ENCODE measurements at regions not wholly inside any gene's neighbourhood (a gene's known extent, or its start where the extent isn't known, plus 50 kb on each side); places are given as distances from the start of the nearest gene placed in this dataset.

DNA sequence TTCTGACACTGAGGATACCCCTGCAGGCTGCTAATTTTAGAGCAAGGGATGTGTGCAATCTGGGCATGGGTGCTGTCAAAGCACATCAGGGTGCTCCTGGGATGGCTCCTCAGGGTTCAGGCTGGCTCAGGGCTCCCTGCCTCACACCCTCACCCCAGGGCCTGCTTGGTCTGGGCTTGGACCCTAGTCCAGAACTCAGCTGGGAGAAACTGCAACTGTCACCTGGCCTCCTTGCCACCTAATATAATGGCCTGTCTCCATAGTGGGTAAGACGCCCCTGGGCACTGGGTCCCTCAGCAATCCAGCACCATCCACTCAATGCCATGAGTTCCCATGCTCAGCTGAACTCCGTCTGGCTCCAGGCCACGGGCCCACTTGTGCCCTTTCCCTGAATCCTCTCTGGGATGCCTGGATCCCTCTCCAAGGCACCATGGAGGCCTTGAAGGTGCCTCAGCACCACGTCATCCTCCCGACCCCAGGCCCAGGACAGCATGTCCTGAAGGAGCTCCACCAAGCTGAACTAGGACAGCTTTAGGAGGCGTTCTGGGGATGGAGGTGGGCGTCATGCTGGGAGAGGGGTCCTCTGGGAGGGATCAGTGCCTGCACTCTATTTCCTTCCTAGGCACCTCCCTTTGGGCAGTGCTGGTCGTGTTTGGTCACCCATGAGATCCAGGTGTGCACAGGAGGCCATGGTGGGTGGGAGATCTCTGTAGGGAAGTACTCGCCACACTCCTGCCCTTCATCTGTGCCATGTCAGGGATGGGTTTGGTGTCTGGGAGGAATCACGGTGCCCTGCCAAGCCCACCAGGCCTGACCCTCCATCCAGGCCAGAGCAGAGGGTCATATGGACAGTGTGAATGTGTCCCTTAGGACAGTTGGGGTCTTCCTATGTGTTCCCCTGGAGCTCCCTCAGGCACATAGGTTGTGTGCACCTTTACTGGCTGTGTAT is 1688.4 kb downstream of the TP53TG3F start:
- no peaks in the 10 kb centered on the region for H3K4me1 ChIP-seq
- intact Hi-C loops (cut with DNase I), result no loop called here
- TF ChIP-seq, protein P1, sequence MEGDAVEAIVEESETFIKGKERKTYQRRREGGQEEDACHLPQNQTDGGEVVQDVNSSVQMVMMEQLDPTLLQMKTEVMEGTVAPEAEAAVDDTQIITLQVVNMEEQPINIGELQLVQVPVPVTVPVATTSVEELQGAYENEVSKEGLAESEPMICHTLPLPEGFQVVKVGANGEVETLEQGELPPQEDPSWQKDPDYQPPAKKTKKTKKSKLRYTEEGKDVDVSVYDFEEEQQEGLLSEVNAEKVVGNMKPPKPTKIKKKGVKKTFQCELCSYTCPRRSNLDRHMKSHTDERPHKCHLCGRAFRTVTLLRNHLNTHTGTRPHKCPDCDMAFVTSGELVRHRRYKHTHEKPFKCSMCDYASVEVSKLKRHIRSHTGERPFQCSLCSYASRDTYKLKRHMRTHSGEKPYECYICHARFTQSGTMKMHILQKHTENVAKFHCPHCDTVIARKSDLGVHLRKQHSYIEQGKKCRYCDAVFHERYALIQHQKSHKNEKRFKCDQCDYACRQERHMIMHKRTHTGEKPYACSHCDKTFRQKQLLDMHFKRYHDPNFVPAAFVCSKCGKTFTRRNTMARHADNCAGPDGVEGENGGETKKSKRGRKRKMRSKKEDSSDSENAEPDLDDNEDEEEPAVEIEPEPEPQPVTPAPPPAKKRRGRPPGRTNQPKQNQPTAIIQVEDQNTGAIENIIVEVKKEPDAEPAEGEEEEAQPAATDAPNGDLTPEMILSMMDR (IDR thresholded peaks at IDR 0.05), result no peak
- no peak overlapping the region for H3K4me3 ChIP-seq
- peaks cover 0 to 13% of the 10 kb centered on the region in 2 donors for H3K9me3 ChIP-seq
- no peaks in the 10 kb centered on the region for H3K27me3 ChIP-seq
- no peaks in the 10 kb centered on the region for H3K36me3 ChIP-seq
- H3K27ac ChIP-seq, result no peak overlapping the region
- DNase-seq (ENCODE audit: low spot score in 2 of 2), result no peak

DNA sequence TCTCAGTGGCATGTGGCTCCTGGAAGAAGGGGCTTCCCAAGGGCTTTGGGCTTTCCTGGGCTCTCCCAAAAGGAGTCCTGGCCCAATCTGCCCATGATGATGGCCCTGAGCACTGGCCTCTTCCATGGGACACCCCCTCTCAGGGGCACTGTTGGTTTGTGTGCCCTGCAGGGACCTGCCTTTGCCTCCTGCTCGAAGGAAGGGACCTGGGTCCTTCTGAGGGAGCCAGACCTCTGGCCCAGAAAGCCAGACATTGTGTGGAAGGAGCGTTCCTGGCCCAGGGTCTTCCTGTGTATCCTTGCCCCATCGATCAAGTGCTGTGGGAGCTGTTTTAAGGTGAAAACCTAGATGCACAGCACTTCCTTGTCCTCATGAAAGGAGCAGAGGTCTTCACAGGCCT is 1689.3 kb downstream of the TP53TG3F start:
- TF ChIP-seq, protein P1 (IDR thresholded peaks at IDR 0.05), result no peak

DNA sequence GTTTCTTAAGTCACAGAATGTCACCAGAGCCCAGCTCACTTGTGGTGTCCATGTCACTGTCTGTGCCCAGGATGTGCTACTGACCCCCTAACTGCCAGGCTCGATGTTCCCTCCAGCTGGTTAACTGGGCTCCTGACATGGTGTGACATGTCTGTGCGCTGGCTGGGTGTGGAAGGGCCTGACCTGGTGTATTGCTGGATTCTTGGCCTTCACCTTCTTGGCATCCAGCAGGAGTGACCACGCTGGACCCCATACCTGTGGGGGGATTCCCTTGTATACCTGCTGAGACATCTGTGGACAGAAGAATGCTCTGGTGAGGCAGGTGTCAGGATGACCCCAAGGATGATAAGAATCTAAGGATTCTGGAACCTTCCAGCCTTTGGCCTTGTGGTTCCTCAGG is 1690.1 kb downstream of the TP53TG3F start:
- Histone ChIP-seq H3K4me3 (no peak overlapping the region), H3K27me3 (no peaks in the 10 kb centered on the region), H3K27ac (no peak overlapping the region), H3K9me3 (peaks cover 0 to 13% of the 10 kb centered on the region in 2 donors), H3K4me1 (no peaks in the 10 kb centered on the region), H3K36me3 (no peaks in the 10 kb centered on the region)
- intact Hi-C loops (cut with DNase I), result no loop called here
- no peak for DNase-seq (ENCODE audit: low spot score in 2 of 2)
- TF ChIP-seq, protein P1 (IDR thresholded peaks at IDR 0.05), result no peak

More for the DNA sequence above, 1689.3 kb downstream of the TP53TG3F start:
- intact Hi-C loops (cut with DNase I), result no loop called here
- no peaks in the 10 kb centered on the region for H3K36me3 ChIP-seq
- H3K9me3 ChIP-seq, result peaks cover 0 to 13% of the 10 kb centered on the region in 2 donors
- no peaks in the 10 kb centered on the region for H3K27me3 ChIP-seq
- no peak overlapping the region for H3K4me3 ChIP-seq
- H3K27ac ChIP-seq, result no peak overlapping the region
- H3K4me1 ChIP-seq, result no peaks in the 10 kb centered on the region
- DNase-seq (ENCODE audit: low spot score in 2 of 2), result no peak

DNA sequence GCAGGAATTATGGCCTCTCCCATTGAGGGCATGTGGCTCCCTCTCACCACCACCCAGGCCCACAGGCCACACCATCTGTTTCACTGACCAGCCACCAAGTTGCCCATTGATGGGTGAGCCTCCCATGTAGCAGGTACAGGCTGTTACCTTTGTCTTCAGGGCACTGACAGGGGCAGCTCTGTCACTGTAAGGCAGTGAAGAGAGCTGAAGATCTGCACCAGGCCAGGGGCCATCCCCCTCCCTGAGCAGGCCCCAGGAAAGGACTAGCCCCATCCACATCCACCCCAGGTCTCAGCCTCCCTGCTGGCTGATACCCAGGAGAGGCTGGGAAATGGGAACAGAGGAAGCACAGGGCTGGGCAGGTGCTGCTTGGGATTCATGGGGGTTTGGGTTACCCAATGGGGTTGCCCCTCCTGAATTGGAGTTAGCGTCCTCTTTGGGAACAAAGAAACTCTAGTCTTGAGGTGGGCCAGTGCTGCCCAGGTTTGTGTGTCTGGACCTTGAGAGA is 1691.4 kb downstream of the TP53TG3F start:
- TF ChIP-seq, protein P1 (IDR thresholded peaks at IDR 0.05), result no peak
- no peaks in the 10 kb centered on the region for H3K4me1 ChIP-seq
- no peak for DNase-seq (ENCODE audit: low spot score in 2 of 2)
- intact Hi-C loops (cut with DNase I), result no loop called here
- peaks cover 0 to 13% of the 10 kb centered on the region in 2 donors for H3K9me3 ChIP-seq
- no peaks in the 10 kb centered on the region for H3K27me3 ChIP-seq
- H3K27ac ChIP-seq, result no peak overlapping the region
- H3K4me3 ChIP-seq, result no peak overlapping the region
- no peaks in the 10 kb centered on the region for H3K36me3 ChIP-seq

DNA sequence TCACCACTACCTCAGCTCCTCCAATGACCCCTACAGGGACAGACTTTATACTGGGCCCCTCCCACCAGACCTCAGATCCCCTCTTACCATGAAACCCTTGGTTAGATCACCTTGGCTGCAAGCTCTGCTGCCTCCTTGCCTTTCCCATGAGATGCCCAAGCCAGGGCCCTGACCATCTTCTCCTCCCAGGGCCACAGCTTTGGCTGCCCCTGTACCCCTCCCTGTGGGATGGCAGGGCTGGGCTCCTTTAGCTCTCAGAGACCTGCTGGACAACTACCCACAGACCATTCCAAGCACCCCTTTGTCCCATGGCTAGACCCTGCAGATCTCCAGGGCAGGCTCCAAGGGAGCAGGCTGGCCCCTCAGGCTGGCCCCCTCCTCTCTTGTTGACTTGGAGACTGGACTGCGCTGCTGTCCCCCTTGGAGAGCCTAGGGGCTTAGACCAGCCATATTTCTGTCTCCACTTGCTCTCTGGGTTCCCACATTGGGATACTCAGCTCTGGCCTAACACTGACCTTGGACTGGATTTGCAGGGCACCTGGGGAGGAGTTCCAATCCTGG is 1692.7 kb downstream of the TP53TG3F start:
- no peaks in the 10 kb centered on the region for H3K27me3 ChIP-seq

More for the DNA sequence above, 1692.7 kb downstream of the TP53TG3F start:
- DNase-seq (ENCODE audit: low spot score in 2 of 2), result no peak
- intact Hi-C loops (cut with DNase I), result no loop called here
- Histone ChIP-seq H3K4me3 (no peak overlapping the region), H3K36me3 (no peaks in the 10 kb centered on the region), H3K4me1 (no peaks in the 10 kb centered on the region), H3K9me3 (peaks cover 0 to 4% of the 10 kb centered on the region in 2 donors), H3K27ac (no peak overlapping the region)
- TF ChIP-seq, protein P1 (IDR thresholded peaks at IDR 0.05), result no peak
